Adrenal gland (tissue), 9 donors: ENCODE measurements at regions not wholly inside any gene's neighbourhood (a gene's known extent, or its start where the extent isn't known, plus 50 kb on each side); places are given as distances from the start of the nearest gene placed in this dataset.

ENCODE experiments used
- DNase-seq, 7 donors: peaks; one replicate each; pipeline ENCODE4 v3.0.0-alpha.2; 2019 to 2020
- H3K27ac ChIP-seq, 5 donors: fragments of 200-600 bp; sonication (generic) in 4 of 5; 1 replicate in 3 of 5; 2 replicates in 2 of 5; pipeline versions ENCODE4 v1.5.1 to v1.8.0; 2016 to 2020; ENCODE audit warnings: mild to moderate bottlenecking in 1 of 5
- H3K27me3 ChIP-seq: fragments of 200-600 bp; 2 replicates; pipeline ENCODE4 v1.8.0; 2021
- H3K36me3 ChIP-seq, 2 donors: fragments of 200-600 bp; replicated peaks in 1 of 2; 1 replicate in 1 of 2; 2 replicates in 1 of 2; pipeline versions ENCODE4 v1.5.1 to v1.8.0; 2018 to 2022
- H3K4me1 ChIP-seq, 2 donors: fragments of 200-600 bp; replicated peaks in 1 of 2; 1 replicate in 1 of 2; 2 replicates in 1 of 2; pipeline versions ENCODE4 v1.5.1 to v1.8.0; 2018 to 2021
- H3K4me3 ChIP-seq, 4 donors: fragments of 200-600 bp; sonication (generic) in 3 of 4; one replicate each; pipeline ENCODE4 v1.5.1; 2016 to 2018
- H3K9me3 ChIP-seq, 3 donors: fragments of 200-600 bp; sonication (generic) in 1 of 3; replicated peaks in 1 of 3; 1 replicate in 2 of 3; 2 replicates in 1 of 3; pipeline versions ENCODE4 v1.5.1 to v1.8.0; 2016 to 2021
- POLR2A ChIP-seq, 2 donors: fragments of 450-650 bp; IDR thresholded peaks; one replicate each; pipeline ENCODE4 v1.6.1; 2017; ENCODE audit warnings: antibody characterized with exemption in 2 of 2, mild to moderate bottlenecking in 2 of 2, moderate library complexity in 1 of 2
- WGBS, 4 donors: extraction: QIAGEN DNeasy Blood & Tissue Kit in 2 of 4; methylation state at CpG; one replicate each; pipeline versions ENCODE4 v1.1.5 to v1.1.7; 2013 to 2017; 5-methylcytosine and 5-hydroxymethylcytosine counted together
- intact Hi-C, 2 donors: fragments of 100-400 bp; cut with DNase I; formaldehyde crosslinking; loops; one replicate each; pipeline versions ENCODE4 v1.14.1 to v1.15.0; 2022 to 2023
- TF ChIP-seq, protein P1 (sequence below), 6 experiments: fragments of 450-650 bp in 4 of 6; fragments of 200-600 bp in 2 of 6; sonication (generic) in 1 of 6; IDR thresholded peaks; 1 replicate in 5 of 6; 2 replicates in 1 of 6; pipeline versions ENCODE4 v1.5.1 to v1.8.0; 2016 to 2021; ENCODE audit warnings: antibody characterized with exemption in 6 of 6, mild to moderate bottlenecking in 2 of 6, moderate library complexity in 1 of 6
- donor health status: healthy with polysubstance abuse.
- donor health status: Bipolar disorder and iron deficiency.
- donor health status: DM: yes; HTN: yes; CAD: no.
- donor health status: DM: no; HTN: no; CAD: no.
- donor health status: DM: no; HTN: no; CAD: no.

- WGBS, 4 donors, result 44 to 66% (median 57%) methylated on average over 3 of the region's 3 CpGs
- no peaks in the 10 kb centered on the region for H3K9me3 ChIP-seq
- no peaks in the 10 kb centered on the region for H3K36me3 ChIP-seq
- H3K27me3 ChIP-seq, result no peaks in the 10 kb centered on the region
- no peak overlapping the region for H3K4me3 ChIP-seq
- H3K27ac ChIP-seq, result no peak overlapping the region
- intact Hi-C loops, result no loop called here
- no peak for DNase-seq
- TF ChIP-seq, protein P1, sequence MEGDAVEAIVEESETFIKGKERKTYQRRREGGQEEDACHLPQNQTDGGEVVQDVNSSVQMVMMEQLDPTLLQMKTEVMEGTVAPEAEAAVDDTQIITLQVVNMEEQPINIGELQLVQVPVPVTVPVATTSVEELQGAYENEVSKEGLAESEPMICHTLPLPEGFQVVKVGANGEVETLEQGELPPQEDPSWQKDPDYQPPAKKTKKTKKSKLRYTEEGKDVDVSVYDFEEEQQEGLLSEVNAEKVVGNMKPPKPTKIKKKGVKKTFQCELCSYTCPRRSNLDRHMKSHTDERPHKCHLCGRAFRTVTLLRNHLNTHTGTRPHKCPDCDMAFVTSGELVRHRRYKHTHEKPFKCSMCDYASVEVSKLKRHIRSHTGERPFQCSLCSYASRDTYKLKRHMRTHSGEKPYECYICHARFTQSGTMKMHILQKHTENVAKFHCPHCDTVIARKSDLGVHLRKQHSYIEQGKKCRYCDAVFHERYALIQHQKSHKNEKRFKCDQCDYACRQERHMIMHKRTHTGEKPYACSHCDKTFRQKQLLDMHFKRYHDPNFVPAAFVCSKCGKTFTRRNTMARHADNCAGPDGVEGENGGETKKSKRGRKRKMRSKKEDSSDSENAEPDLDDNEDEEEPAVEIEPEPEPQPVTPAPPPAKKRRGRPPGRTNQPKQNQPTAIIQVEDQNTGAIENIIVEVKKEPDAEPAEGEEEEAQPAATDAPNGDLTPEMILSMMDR (IDR thresholded peaks at IDR 0.05), result no peak
- no peak for TF ChIP-seq POLR2A (IDR thresholded peaks at IDR 0.05)
- no peaks in the 10 kb centered on the region for H3K4me1 ChIP-seq
Measured at GRCh38 chr1:104953555-104953954, 1203.9 kb downstream of the AMY1C start.

- no peak for DNase-seq
- H3K27ac ChIP-seq, result no peak overlapping the region
- H3K4me3 ChIP-seq, result no peak overlapping the region
- TF ChIP-seq, protein P1 (IDR thresholded peaks at IDR 0.05), result no peak
- TF ChIP-seq POLR2A (IDR thresholded peaks at IDR 0.05), result no peak
- no peaks in the 10 kb centered on the region for H3K4me1 ChIP-seq
- intact Hi-C loops, result no loop called here
- H3K36me3 ChIP-seq, result no peaks in the 10 kb centered on the region
- WGBS, 4 donors, result 39 to 50% (median 46%) methylated on average over 2 of the region's 2 CpGs
- H3K27me3 ChIP-seq, result no peaks in the 10 kb centered on the region
- no peaks in the 10 kb centered on the region for H3K9me3 ChIP-seq
Measured at GRCh38 chr1:104973516-104973915, 1223.8 kb downstream of the AMY1C start.

- WGBS, 4 donors, result 35 to 47% (median 40%) methylated on average over 1 of the region's 1 CpG
- Histone ChIP-seq H3K27ac (no peak overlapping the region), H3K4me1 (no peaks in the 10 kb centered on the region), H3K9me3 (no peaks in the 10 kb centered on the region), H3K36me3 (no peaks in the 10 kb centered on the region), H3K4me3 (no peak overlapping the region), H3K27me3 (no peaks in the 10 kb centered on the region)
- TF ChIP-seq, protein P1 (IDR thresholded peaks at IDR 0.05), result no peak
- TF ChIP-seq POLR2A (IDR thresholded peaks at IDR 0.05), result no peak
- intact Hi-C loops, result no loop called here
- DNase-seq, result no peak
Measured at GRCh38 chr1:104979651-104980050, 1230.0 kb downstream of the AMY1C start.

GRCh38 chr1:104987210-104987609 lies 1237.5 kb downstream of the AMY1C start:
- 45 to 74% (median 68%) methylated on average over 1 of the region's 1 CpG for WGBS, 4 donors
- Histone ChIP-seq H3K27me3 (no peaks in the 10 kb centered on the region), H3K9me3 (no peaks in the 10 kb centered on the region), H3K4me3 (no peak overlapping the region), H3K4me1 (no peaks in the 10 kb centered on the region), H3K27ac (no peak overlapping the region), H3K36me3 (no peaks in the 10 kb centered on the region)
- DNase-seq, result no peak
- no peak for TF ChIP-seq POLR2A (IDR thresholded peaks at IDR 0.05)
- TF ChIP-seq, protein P1 (IDR thresholded peaks at IDR 0.05), result no peak
- intact Hi-C loops, result no loop called here
